NCI-H1105 (cell line): ENCODE measurements at regions not wholly inside any gene's neighbourhood (a gene's known extent, or its start where the extent isn't known, plus 50 kb on each side); places are given as distances from the start of the nearest gene placed in this dataset.
"Not testable (repeated sequence)": the region's sequence is repeated elsewhere in the genome, so short reads cannot be mapped to it uniquely, and the experiment has no call there.

ENCODE experiments used
- DNase-seq: peaks from one replicate; lab custom pipeline; 2025; lab: John Stamatoyannopoulos, UW

- DNase-seq = no peak
These were observed 157.9 kb downstream of the ZNF664 start for GRCh38 chr12:124130691-124131591.

GRCh38 chr12:124131659-124132058 is 158.6 kb downstream of the ZNF664 start:
- DNase-seq = no peak

GRCh38 chr12:124132530-124132929 is 159.5 kb downstream of the ZNF664 start:
- DNase-seq = no peak

- no peak for DNase-seq
These were observed 158.1 kb upstream of the RFLNA start for GRCh38 chr12:124136796-124137195.

GRCh38 chr12:124140944-124141486 is 153.9 kb upstream of the RFLNA start:
- no peak for DNase-seq

- not testable (repeated sequence) for DNase-seq
These were observed 153.3 kb upstream of the RFLNA start for GRCh38 chr12:124141611-124142010.

GRCh38 chr12:124142395-124143035 is 152.4 kb upstream of the RFLNA start:
- DNase-seq = no peak

- no peak for DNase-seq
These were observed 151.2 kb upstream of the RFLNA start for GRCh38 chr12:124143726-124144125.

GRCh38 chr12:124144531-124145194 is 150.2 kb upstream of the RFLNA start:
- DNase-seq = no peak

- no peak for DNase-seq
These were observed 147.9 kb upstream of the RFLNA start for GRCh38 chr12:124147027-124147426.

GRCh38 chr12:124147575-124147974 is 147.3 kb upstream of the RFLNA start:
- no peak for DNase-seq

GRCh38 chr12:124148481-124149273 is 146.2 kb upstream of the RFLNA start:
- no peak for DNase-seq

GRCh38 chr12:124149287-124149686 is 145.6 kb upstream of the RFLNA start:
- no peak for DNase-seq

- no peak for DNase-seq
These were observed 144.7 kb upstream of the RFLNA start for GRCh38 chr12:124150168-124150567.

- no peak for DNase-seq
These were observed 143.3 kb upstream of the RFLNA start for GRCh38 chr12:124151583-124151982.

GRCh38 chr12:124152731-124153130 is 142.2 kb upstream of the RFLNA start:
- DNase-seq = no peak

- DNase-seq = no peak
These were observed 141.5 kb upstream of the RFLNA start for GRCh38 chr12:124153392-124153791.

- no peak for DNase-seq
These were observed 137.5 kb upstream of the RFLNA start for GRCh38 chr12:124157406-124157805.

- DNase-seq = no peak
These were observed 135.2 kb upstream of the RFLNA start for GRCh38 chr12:124159655-124160054.

- no peak for DNase-seq
These were observed 134.7 kb upstream of the RFLNA start for GRCh38 chr12:124160097-124160756.

- DNase-seq = not testable (repeated sequence)
These were observed 133.5 kb upstream of the RFLNA start for GRCh38 chr12:124161402-124161801.
